ENCODE measurements at regions not wholly inside any gene's neighbourhood (a gene's known extent, or its start where the extent isn't known, plus 50 kb on each side); places are given as distances from the start of the nearest gene placed in this dataset.
"Not testable (repeated sequence)": the region's sequence is repeated elsewhere in the genome, so short reads cannot be mapped to it uniquely, and the experiment has no call there.

DNA sequence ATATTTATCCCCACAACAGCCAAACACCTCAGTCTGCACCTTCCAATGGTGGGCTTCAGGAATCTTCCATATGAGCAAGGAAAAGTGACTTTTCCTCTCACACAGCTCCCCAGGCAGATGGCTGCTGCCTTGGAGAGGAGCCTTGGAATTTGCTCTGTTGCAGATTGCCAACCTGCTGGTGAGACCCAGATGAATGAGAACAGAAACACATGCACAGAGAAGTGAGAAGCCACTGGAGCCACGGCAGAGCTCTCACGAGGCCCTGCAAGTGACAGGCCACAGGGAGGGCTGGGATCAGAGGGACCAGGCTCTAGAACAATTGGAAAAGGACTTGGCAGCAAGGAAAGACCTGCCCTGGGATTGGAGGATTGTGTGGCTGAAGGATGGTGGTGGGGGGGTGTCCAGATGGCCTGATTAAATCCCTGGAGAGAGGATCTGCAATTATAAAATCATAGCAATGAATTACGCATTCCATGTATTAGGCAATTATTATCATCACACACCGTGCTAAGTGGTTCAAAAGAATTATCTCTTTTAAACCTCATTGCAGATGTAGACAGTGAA is 84.9 kb upstream of the PWP1 start:
- H3K4me3 ChIP-seq (ENCODE audit: low read depth in 1 of 3, low read length in 3 of 3): no peak overlapping the region
- peaks cover 0 to 10% of the 10 kb centered on the region in 2 donors for H3K9me3 ChIP-seq (ENCODE audit: control insufficient read depth in 2 of 2, insufficient read depth in 1 of 2, low read depth in 1 of 2, low read length in 1 of 2)
- no peak for FAIRE-seq
- H3K36me3 ChIP-seq (ENCODE audit: control insufficient read depth in 3 of 3, insufficient read depth in 2 of 3, low read depth in 1 of 3, low read length in 3 of 3): no peaks in the 10 kb centered on the region
- H3K27me3 ChIP-seq (ENCODE audit: control insufficient read depth in 3 of 3, insufficient read depth in 3 of 3, low read length in 3 of 3): no peaks in the 10 kb centered on the region
- no peak overlapping the region for H3K27ac ChIP-seq (ENCODE audit: low read depth in 1 of 3, low read length in 2 of 3)
- 66 to 83% (median 71%) methylated on average over 4 of the region's 4 CpGs for WGBS, 3 donors
- H3K4me1 ChIP-seq (ENCODE audit: control insufficient read depth in 3 of 3, insufficient read depth in 2 of 3, low read depth in 1 of 3, low read length in 2 of 3): no peaks in the 10 kb centered on the region
- no peak for DNase-seq

DNA sequence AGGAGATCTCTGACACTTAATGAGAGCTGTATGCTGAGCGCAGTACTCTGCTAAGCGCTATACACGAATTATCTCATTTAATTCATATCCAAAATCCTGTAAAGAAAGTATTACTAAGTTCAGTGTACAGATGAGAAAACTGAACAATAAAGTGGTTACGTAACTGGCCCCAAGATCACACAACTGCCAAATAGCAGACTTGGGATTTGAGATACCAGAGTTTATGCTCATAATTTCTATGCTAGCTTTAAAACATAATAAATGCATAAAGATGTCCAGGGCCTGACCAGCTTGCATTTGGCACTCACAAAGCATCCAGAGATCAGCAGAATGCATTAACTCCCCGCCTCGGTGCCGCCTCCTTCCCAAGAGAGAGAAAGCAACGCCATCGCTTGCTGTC is 83.2 kb upstream of the PWP1 start:
- Histone ChIP-seq H3K4me3 (ENCODE audit: low read depth in 1 of 3, low read length in 3 of 3) (no peak overlapping the region), H3K27ac (ENCODE audit: low read depth in 1 of 3, low read length in 2 of 3) (no peak overlapping the region), H3K27me3 (ENCODE audit: control insufficient read depth in 3 of 3, insufficient read depth in 3 of 3, low read length in 3 of 3) (no peaks in the 10 kb centered on the region), H3K4me1 (ENCODE audit: control insufficient read depth in 3 of 3, insufficient read depth in 2 of 3, low read depth in 1 of 3, low read length in 2 of 3) (no peaks in the 10 kb centered on the region), H3K9me3 (ENCODE audit: control insufficient read depth in 2 of 2, insufficient read depth in 1 of 2, low read depth in 1 of 2, low read length in 1 of 2) (peaks cover 0 to 9% of the 10 kb centered on the region in 2 donors), H3K36me3 (ENCODE audit: control insufficient read depth in 3 of 3, insufficient read depth in 2 of 3, low read depth in 1 of 3, low read length in 3 of 3) (no peaks in the 10 kb centered on the region)
- no peak for DNase-seq
- WGBS, 3 donors: 90 to 96% (median 91%) methylated on average over 9 of the region's 9 CpGs
- no peak for FAIRE-seq

- Histone ChIP-seq H3K4me1 (ENCODE audit: control insufficient read depth in 3 of 3, insufficient read depth in 2 of 3, low read depth in 1 of 3, low read length in 2 of 3) (no peaks in the 10 kb centered on the region), H3K27me3 (ENCODE audit: control insufficient read depth in 3 of 3, insufficient read depth in 3 of 3, low read length in 3 of 3) (peaks cover 0 to 2% (median 0%) of the 10 kb centered on the region in 3 donors), H3K27ac (ENCODE audit: low read depth in 1 of 3, low read length in 2 of 3) (no peak overlapping the region), H3K36me3 (ENCODE audit: control insufficient read depth in 3 of 3, insufficient read depth in 2 of 3, low read depth in 1 of 3, low read length in 3 of 3) (no peaks in the 10 kb centered on the region), H3K4me3 (ENCODE audit: low read depth in 1 of 3, low read length in 3 of 3) (no peak overlapping the region), H3K9me3 (ENCODE audit: control insufficient read depth in 2 of 2, insufficient read depth in 1 of 2, low read depth in 1 of 2, low read length in 1 of 2) (no peaks in the 10 kb centered on the region)
- FAIRE-seq: no peak
- 45 to 70% (median 54%) methylated on average over 3 of the region's 3 CpGs for WGBS, 3 donors
- DNase-seq: no peak
Measured at GRCh38 chr12:107605293-107605692, 80.3 kb upstream of the PWP1 start.

DNA sequence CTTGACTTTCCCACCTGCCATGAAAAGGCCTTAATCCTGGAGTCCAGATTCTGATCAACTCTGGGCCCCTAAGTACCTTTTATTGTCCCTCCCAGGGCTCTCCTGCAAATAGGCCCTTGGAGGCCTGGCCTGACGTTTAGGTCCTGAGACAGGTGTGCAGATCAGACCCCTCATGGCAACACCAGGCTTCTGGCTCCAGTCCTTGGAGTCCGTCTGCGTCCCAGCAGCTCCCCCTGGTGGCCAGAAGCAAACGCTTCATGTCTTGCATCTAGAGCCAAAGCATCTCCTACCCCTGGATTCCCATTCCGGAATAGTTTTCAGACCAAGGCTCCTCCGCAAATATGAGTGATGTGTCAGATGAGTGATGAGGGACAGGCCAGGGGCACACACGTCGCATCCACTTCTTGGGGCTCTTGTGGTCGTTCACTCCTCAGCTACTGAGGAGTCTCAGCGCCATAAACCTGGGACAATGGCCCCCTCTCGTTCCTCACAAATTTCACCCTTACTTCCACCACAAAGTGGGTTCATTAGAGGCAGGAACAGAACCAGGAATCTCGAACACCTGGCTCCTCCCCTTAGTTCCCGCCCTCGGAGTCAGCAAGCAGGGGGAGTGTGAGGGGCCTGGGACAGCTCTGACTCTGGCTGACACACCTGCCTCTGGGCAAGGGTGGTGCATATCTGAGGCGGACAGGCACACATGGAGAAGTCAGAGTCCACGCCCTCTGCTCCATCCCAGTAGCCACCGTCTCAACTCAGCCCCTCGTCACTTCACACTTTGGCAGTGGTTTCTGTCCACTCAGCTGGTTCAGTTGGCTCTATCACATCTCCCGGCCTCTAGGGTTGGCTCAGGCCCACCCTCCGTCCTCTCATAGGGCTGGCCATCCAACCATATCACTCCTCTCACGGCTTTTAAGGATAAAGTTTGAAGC is 77.9 kb upstream of the PWP1 start:
- 34 to 38% (median 36%) methylated on average over 21 of the region's 21 CpGs for WGBS, 3 donors
- Histone ChIP-seq H3K4me3 (ENCODE audit: low read depth in 1 of 3, low read length in 3 of 3) (no peak overlapping the region), H3K9me3 (ENCODE audit: control insufficient read depth in 2 of 2, insufficient read depth in 1 of 2, low read depth in 1 of 2, low read length in 1 of 2) (no peaks in the 10 kb centered on the region), H3K4me1 (ENCODE audit: control insufficient read depth in 3 of 3, insufficient read depth in 2 of 3, low read depth in 1 of 3, low read length in 2 of 3) (no peaks in the 10 kb centered on the region), H3K27ac (ENCODE audit: low read depth in 1 of 3, low read length in 2 of 3) (no peak overlapping the region), H3K36me3 (ENCODE audit: control insufficient read depth in 3 of 3, insufficient read depth in 2 of 3, low read depth in 1 of 3, low read length in 3 of 3) (no peaks in the 10 kb centered on the region), H3K27me3 (ENCODE audit: control insufficient read depth in 3 of 3, insufficient read depth in 3 of 3, low read length in 3 of 3) (peaks cover 0 to 2% (median 0%) of the 10 kb centered on the region in 3 donors)
- FAIRE-seq: no peak
- peak; percentile 75 to 86 for DNase-seq

DNA sequence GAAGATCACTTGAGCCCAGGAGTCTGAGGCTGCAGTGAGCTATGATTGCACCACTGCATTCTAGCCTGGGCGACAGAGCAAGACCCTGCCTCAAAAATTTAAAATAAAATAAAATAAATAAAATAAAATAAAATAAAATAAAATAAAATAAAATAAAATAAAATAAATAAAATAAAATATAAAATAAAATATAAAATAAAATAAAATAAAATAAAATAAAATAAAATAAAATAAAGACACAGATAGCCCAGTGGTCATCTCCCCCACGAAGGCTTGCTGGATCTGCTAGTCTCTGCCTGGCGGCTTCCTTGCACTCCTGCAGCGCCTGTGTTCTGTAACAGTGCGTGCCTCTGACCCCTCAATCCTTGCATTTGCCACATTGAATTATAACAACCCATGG is 76.8 kb upstream of the PWP1 start:
- not testable (repeated sequence) for FAIRE-seq; H3K9me3 ChIP-seq (ENCODE audit: control insufficient read depth in 2 of 2, insufficient read depth in 1 of 2, low read depth in 1 of 2, low read length in 1 of 2); H3K27ac ChIP-seq (ENCODE audit: low read depth in 1 of 3, low read length in 2 of 3); H3K4me1 ChIP-seq (ENCODE audit: control insufficient read depth in 3 of 3, insufficient read depth in 2 of 3, low read depth in 1 of 3, low read length in 2 of 3); H3K4me3 ChIP-seq (ENCODE audit: low read depth in 1 of 3, low read length in 3 of 3); DNase-seq; H3K27me3 ChIP-seq (ENCODE audit: control insufficient read depth in 3 of 3, insufficient read depth in 3 of 3, low read length in 3 of 3); H3K36me3 ChIP-seq (ENCODE audit: control insufficient read depth in 3 of 3, insufficient read depth in 2 of 3, low read depth in 1 of 3, low read length in 3 of 3)
- 95 to 96% (median 95%) methylated on average over 5 of the region's 5 CpGs for WGBS, 3 donors

DNA sequence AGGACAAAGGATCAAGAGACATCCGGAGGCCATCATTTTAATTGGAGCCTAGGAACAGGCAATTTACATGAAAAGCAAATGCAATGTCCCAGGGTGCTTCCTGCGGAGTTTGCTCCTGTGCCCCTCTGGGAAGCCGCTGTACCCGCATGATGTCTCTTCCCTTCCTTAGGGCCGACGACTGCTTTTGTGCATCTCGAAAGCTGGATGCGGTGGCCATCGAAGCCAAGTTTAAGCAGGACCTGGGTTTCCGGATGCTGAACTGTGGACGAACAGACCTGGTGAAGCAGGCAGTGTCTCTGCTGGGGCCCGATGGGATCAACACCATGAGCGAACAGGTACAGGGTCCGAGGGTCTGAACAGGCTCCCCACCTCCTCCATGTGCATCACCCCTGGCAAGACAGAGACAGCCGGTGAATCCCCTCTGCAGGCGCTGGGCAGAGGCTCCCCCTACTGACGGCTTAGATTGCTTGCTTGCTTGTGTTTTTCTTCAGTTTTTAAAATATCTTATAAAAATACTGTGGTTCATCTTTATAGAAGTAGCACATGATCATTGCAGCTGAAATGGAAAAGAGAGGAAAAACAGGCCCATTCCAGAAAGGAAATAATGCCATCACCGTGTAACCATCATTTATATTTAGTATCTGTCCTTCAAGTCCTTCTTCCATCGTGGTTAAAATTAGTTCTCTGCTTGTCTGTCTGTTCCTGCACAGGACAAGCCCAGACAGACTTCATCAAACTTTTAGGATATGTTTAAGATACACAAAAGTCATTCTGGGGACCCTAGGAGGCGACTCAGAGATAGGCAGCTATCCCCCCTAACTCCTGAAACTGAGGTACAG is 75.4 kb upstream of the PWP1 start:
- Histone ChIP-seq H3K27me3 (ENCODE audit: control insufficient read depth in 3 of 3, insufficient read depth in 3 of 3, low read length in 3 of 3) (peaks cover 0 to 2% (median 0%) of the 10 kb centered on the region in 3 donors), H3K36me3 (ENCODE audit: control insufficient read depth in 3 of 3, insufficient read depth in 2 of 3, low read depth in 1 of 3, low read length in 3 of 3) (no peaks in the 10 kb centered on the region), H3K4me1 (ENCODE audit: control insufficient read depth in 3 of 3, insufficient read depth in 2 of 3, low read depth in 1 of 3, low read length in 2 of 3) (no peaks in the 10 kb centered on the region), H3K27ac (ENCODE audit: low read depth in 1 of 3, low read length in 2 of 3) (no peak overlapping the region), H3K9me3 (ENCODE audit: control insufficient read depth in 2 of 2, insufficient read depth in 1 of 2, low read depth in 1 of 2, low read length in 1 of 2) (no peaks in the 10 kb centered on the region), H3K4me3 (ENCODE audit: low read depth in 1 of 3, low read length in 3 of 3) (no peak overlapping the region)
- WGBS, 3 donors: 54 to 62% (median 61%) methylated on average over 20 of the region's 20 CpGs
- DNase-seq (peak; percentile 20 to 51), FAIRE-seq (no peak)

DNA sequence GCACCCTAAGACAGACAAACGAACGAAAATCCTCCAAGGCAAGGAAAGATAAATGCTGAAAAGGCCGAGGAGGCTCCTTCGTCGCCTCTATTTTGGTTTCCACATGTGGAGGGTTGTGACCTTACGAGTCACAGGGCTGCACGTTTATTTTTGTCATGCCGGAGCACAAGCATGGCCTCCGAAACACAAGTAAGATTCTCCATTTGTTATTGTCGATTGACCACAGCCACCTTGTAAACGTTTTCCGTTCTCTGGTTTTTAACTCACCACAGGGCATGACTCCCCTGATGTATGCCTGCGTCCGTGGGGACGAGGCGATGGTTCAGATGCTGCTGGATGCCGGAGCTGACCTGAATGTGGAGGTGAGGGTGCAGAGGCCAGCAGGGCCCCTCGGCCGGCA is 73.1 kb upstream of the PWP1 start:
- Histone ChIP-seq H3K27me3 (ENCODE audit: control insufficient read depth in 3 of 3, insufficient read depth in 3 of 3, low read length in 3 of 3) (peaks cover 0 to 2% (median 0%) of the 10 kb centered on the region in 3 donors), H3K9me3 (ENCODE audit: control insufficient read depth in 2 of 2, insufficient read depth in 1 of 2, low read depth in 1 of 2, low read length in 1 of 2) (no peaks in the 10 kb centered on the region), H3K4me3 (ENCODE audit: low read depth in 1 of 3, low read length in 3 of 3) (no peak overlapping the region), H3K36me3 (ENCODE audit: control insufficient read depth in 3 of 3, insufficient read depth in 2 of 3, low read depth in 1 of 3, low read length in 3 of 3) (no peaks in the 10 kb centered on the region), H3K4me1 (ENCODE audit: control insufficient read depth in 3 of 3, insufficient read depth in 2 of 3, low read depth in 1 of 3, low read length in 2 of 3) (no peaks in the 10 kb centered on the region), H3K27ac (ENCODE audit: low read depth in 1 of 3, low read length in 2 of 3) (no peak overlapping the region)
- FAIRE-seq: no peak
- 72 to 90% (median 82%) methylated on average over 19 of the region's 19 CpGs for WGBS, 3 donors
- no peak for DNase-seq

GRCh38 chr12:107616941-107617340 is 68.7 kb upstream of the PWP1 start:
- H3K36me3 ChIP-seq (ENCODE audit: control insufficient read depth in 3 of 3, insufficient read depth in 2 of 3, low read depth in 1 of 3, low read length in 3 of 3): peaks cover 0 to 2% (median 0%) of the 10 kb centered on the region in 3 donors
- no peaks in the 10 kb centered on the region for H3K27me3 ChIP-seq (ENCODE audit: control insufficient read depth in 3 of 3, insufficient read depth in 3 of 3, low read length in 3 of 3)
- H3K4me1 ChIP-seq (ENCODE audit: control insufficient read depth in 3 of 3, insufficient read depth in 2 of 3, low read depth in 1 of 3, low read length in 2 of 3): no peaks in the 10 kb centered on the region
- no peak overlapping the region for H3K4me3 ChIP-seq (ENCODE audit: low read depth in 1 of 3, low read length in 3 of 3)
- no peak overlapping the region for H3K27ac ChIP-seq (ENCODE audit: low read depth in 1 of 3, low read length in 2 of 3)
- H3K9me3 ChIP-seq (ENCODE audit: control insufficient read depth in 2 of 2, insufficient read depth in 1 of 2, low read depth in 1 of 2, low read length in 1 of 2): no peaks in the 10 kb centered on the region
- 91 to 97% (median 95%) methylated on average over 6 of the region's 6 CpGs for WGBS, 3 donors
- FAIRE-seq: no peak
- no peak for DNase-seq

All from small intestine (tissue), 7 donors.